ENCODE measurements at regions not wholly inside any gene's neighbourhood (a gene's known extent, or its start where the extent isn't known, plus 50 kb on each side); places are given as distances from the start of the nearest gene placed in this dataset.

- no peak for DNase-seq
These were observed 257.1 kb downstream of the ADAMTS20 start for GRCh38 chr12:43294916-43295315.

GRCh38 chr12:43294147-43294546, 257.9 kb downstream of the ADAMTS20 start:
- DNase-seq, result no peak

- no peak for DNase-seq
These were observed 258.6 kb downstream of the ADAMTS20 start for GRCh38 chr12:43293396-43293795.

- DNase-seq, result no peak
These were observed 259.3 kb downstream of the ADAMTS20 start for GRCh38 chr12:43292699-43293098.

- DNase-seq, result no peak
These were observed 260.5 kb downstream of the ADAMTS20 start for GRCh38 chr12:43291516-43291915.

- DNase-seq, result no peak
These were observed 261.2 kb downstream of the ADAMTS20 start for GRCh38 chr12:43290836-43291235.

GRCh38 chr12:43289426-43289801, 262.6 kb downstream of the ADAMTS20 start:
- no peak for DNase-seq

- no peak for DNase-seq
These were observed 263.2 kb downstream of the ADAMTS20 start for GRCh38 chr12:43288671-43289425.

GRCh38 chr12:43287706-43288383, 264.2 kb downstream of the ADAMTS20 start:
- no peak for DNase-seq

GRCh38 chr12:43286986-43287385, 265.0 kb downstream of the ADAMTS20 start:
- no peak for DNase-seq

GRCh38 chr12:43285159-43285598, 266.8 kb downstream of the ADAMTS20 start:
- no peak for DNase-seq

GRCh38 chr12:43284486-43285158, 267.4 kb downstream of the ADAMTS20 start:
- no peak for DNase-seq

GRCh38 chr12:43283206-43283605, 268.8 kb downstream of the ADAMTS20 start:
- DNase-seq, result no peak

- no peak for DNase-seq
These were observed 269.9 kb downstream of the ADAMTS20 start for GRCh38 chr12:43282106-43282505.

- no peak for DNase-seq
These were observed 270.4 kb downstream of the ADAMTS20 start for GRCh38 chr12:43281563-43281962.

- no peak for DNase-seq
These were observed 273.5 kb downstream of the ADAMTS20 start for GRCh38 chr12:43278541-43278832.

GRCh38 chr12:43277651-43278540, 274.1 kb downstream of the ADAMTS20 start:
- peak; percentile 2 for DNase-seq

GRCh38 chr12:43273467-43273866, 278.5 kb downstream of the ADAMTS20 start:
- DNase-seq, result no peak

GRCh38 chr12:43271659-43272058, 280.3 kb downstream of the ADAMTS20 start:
- no peak for DNase-seq

GRCh38 chr12:43267818-43268217, 284.2 kb downstream of the ADAMTS20 start:
- no peak for DNase-seq

GRCh38 chr12:43261701-43262100, 290.3 kb downstream of the ADAMTS20 start:
- no peak for DNase-seq

GRCh38 chr12:43255522-43256111, 296.4 kb downstream of the ADAMTS20 start:
- DNase-seq, result no peak

- DNase-seq, result no peak
These were observed 299.4 kb downstream of the ADAMTS20 start for GRCh38 chr12:43252585-43252984.
